ENCODE measurements at regions not wholly inside any gene's neighbourhood (a gene's known extent, or its start where the extent isn't known, plus 50 kb on each side); places are given as distances from the start of the nearest gene placed in this dataset.

- no peaks in the 10 kb centered on the region for H3K4me1 ChIP-seq (ENCODE audit: control insufficient read depth in 2 of 2, insufficient read depth in 2 of 2, low read length in 1 of 2)
- no peak overlapping the region for H3K4me3 ChIP-seq (ENCODE audit: low read depth in 1 of 2, low read length in 2 of 2)
- H3K27me3 ChIP-seq (ENCODE audit: control insufficient read depth in 1 of 2, insufficient read depth in 2 of 2, low read length in 2 of 2): no peaks in the 10 kb centered on the region
- peaks cover 0 to 3% of the 10 kb centered on the region in 2 donors for H3K9me3 ChIP-seq (ENCODE audit: control insufficient read depth in 2 of 2, insufficient read depth in 1 of 2, low read depth in 1 of 2, low read length in 1 of 2)
- H3K27ac ChIP-seq (ENCODE audit: low read depth in 2 of 2, low read length in 1 of 2): no peak overlapping the region
- no peaks in the 10 kb centered on the region for H3K36me3 ChIP-seq (ENCODE audit: control insufficient read depth in 2 of 2, insufficient read depth in 2 of 2, low read length in 1 of 2)
- WGBS, 2 donors: 78 to 86% methylated on average over 2 of the region's 2 CpGs
These were observed 289.4 kb upstream of the MIR17HG start for GRCh38 chr13:91058066-91058465.

- H3K4me3 ChIP-seq (ENCODE audit: low read depth in 1 of 2, low read length in 2 of 2): no peak overlapping the region
- no peaks in the 10 kb centered on the region for H3K27me3 ChIP-seq (ENCODE audit: control insufficient read depth in 1 of 2, insufficient read depth in 2 of 2, low read length in 2 of 2)
- H3K4me1 ChIP-seq (ENCODE audit: control insufficient read depth in 2 of 2, insufficient read depth in 2 of 2, low read length in 1 of 2): no peaks in the 10 kb centered on the region
- no peak overlapping the region for H3K27ac ChIP-seq (ENCODE audit: low read depth in 2 of 2, low read length in 1 of 2)
- peaks cover 0 to 3% of the 10 kb centered on the region in 2 donors for H3K9me3 ChIP-seq (ENCODE audit: control insufficient read depth in 2 of 2, insufficient read depth in 1 of 2, low read depth in 1 of 2, low read length in 1 of 2)
- H3K36me3 ChIP-seq (ENCODE audit: control insufficient read depth in 2 of 2, insufficient read depth in 2 of 2, low read length in 1 of 2): no peaks in the 10 kb centered on the region
These were observed 288.6 kb upstream of the MIR17HG start for GRCh38 chr13:91058919-91059318.

GRCh38 chr13:91066745-91067144 lies 280.7 kb upstream of the MIR17HG start:
- 70 to 72% methylated on average over 4 of the region's 4 CpGs for WGBS, 2 donors

GRCh38 chr13:91072486-91072885 lies 275.0 kb upstream of the MIR17HG start:
- Histone ChIP-seq H3K9me3 (ENCODE audit: control insufficient read depth in 2 of 2, insufficient read depth in 1 of 2, low read depth in 1 of 2, low read length in 1 of 2) (no peaks in the 10 kb centered on the region), H3K36me3 (ENCODE audit: control insufficient read depth in 2 of 2, insufficient read depth in 2 of 2, low read length in 1 of 2) (no peaks in the 10 kb centered on the region), H3K27ac (ENCODE audit: low read depth in 2 of 2, low read length in 1 of 2) (no peak overlapping the region), H3K4me3 (ENCODE audit: low read depth in 1 of 2, low read length in 2 of 2) (no peak overlapping the region), H3K27me3 (ENCODE audit: control insufficient read depth in 1 of 2, insufficient read depth in 2 of 2, low read length in 2 of 2) (no peaks in the 10 kb centered on the region), H3K4me1 (ENCODE audit: control insufficient read depth in 2 of 2, insufficient read depth in 2 of 2, low read length in 1 of 2) (no peaks in the 10 kb centered on the region)
- 91% methylated on average over 2 of the region's 2 CpGs for WGBS, 2 donors

More at GRCh38 chr13:91066745-91067144, 280.7 kb upstream of the MIR17HG start:
- Histone ChIP-seq H3K4me3 (ENCODE audit: low read depth in 1 of 2, low read length in 2 of 2) (no peak overlapping the region), H3K27me3 (ENCODE audit: control insufficient read depth in 1 of 2, insufficient read depth in 2 of 2, low read length in 2 of 2) (no peaks in the 10 kb centered on the region), H3K27ac (ENCODE audit: low read depth in 2 of 2, low read length in 1 of 2) (no peak overlapping the region), H3K4me1 (ENCODE audit: control insufficient read depth in 2 of 2, insufficient read depth in 2 of 2, low read length in 1 of 2) (no peaks in the 10 kb centered on the region), H3K9me3 (ENCODE audit: control insufficient read depth in 2 of 2, insufficient read depth in 1 of 2, low read depth in 1 of 2, low read length in 1 of 2) (no peaks in the 10 kb centered on the region), H3K36me3 (ENCODE audit: control insufficient read depth in 2 of 2, insufficient read depth in 2 of 2, low read length in 1 of 2) (no peaks in the 10 kb centered on the region)

GRCh38 chr13:91074091-91074490 lies 273.4 kb upstream of the MIR17HG start:
- Histone ChIP-seq H3K27ac (ENCODE audit: low read depth in 2 of 2, low read length in 1 of 2) (no peak overlapping the region), H3K4me1 (ENCODE audit: control insufficient read depth in 2 of 2, insufficient read depth in 2 of 2, low read length in 1 of 2) (no peaks in the 10 kb centered on the region), H3K4me3 (ENCODE audit: low read depth in 1 of 2, low read length in 2 of 2) (no peak overlapping the region), H3K27me3 (ENCODE audit: control insufficient read depth in 1 of 2, insufficient read depth in 2 of 2, low read length in 2 of 2) (no peaks in the 10 kb centered on the region), H3K36me3 (ENCODE audit: control insufficient read depth in 2 of 2, insufficient read depth in 2 of 2, low read length in 1 of 2) (no peaks in the 10 kb centered on the region), H3K9me3 (ENCODE audit: control insufficient read depth in 2 of 2, insufficient read depth in 1 of 2, low read depth in 1 of 2, low read length in 1 of 2) (no peaks in the 10 kb centered on the region)
- 81 to 83% methylated on average over 2 of the region's 2 CpGs for WGBS, 2 donors

- H3K27ac ChIP-seq (ENCODE audit: low read depth in 2 of 2, low read length in 1 of 2): no peak overlapping the region
- H3K4me1 ChIP-seq (ENCODE audit: control insufficient read depth in 2 of 2, insufficient read depth in 2 of 2, low read length in 1 of 2): no peaks in the 10 kb centered on the region
- no peaks in the 10 kb centered on the region for H3K27me3 ChIP-seq (ENCODE audit: control insufficient read depth in 1 of 2, insufficient read depth in 2 of 2, low read length in 2 of 2)
- H3K9me3 ChIP-seq (ENCODE audit: control insufficient read depth in 2 of 2, insufficient read depth in 1 of 2, low read depth in 1 of 2, low read length in 1 of 2): no peaks in the 10 kb centered on the region
- no peak overlapping the region for H3K4me3 ChIP-seq (ENCODE audit: low read depth in 1 of 2, low read length in 2 of 2)
- 85 to 91% methylated on average over 2 of the region's 2 CpGs for WGBS, 2 donors
- no peaks in the 10 kb centered on the region for H3K36me3 ChIP-seq (ENCODE audit: control insufficient read depth in 2 of 2, insufficient read depth in 2 of 2, low read length in 1 of 2)
These were observed 270.7 kb upstream of the MIR17HG start for GRCh38 chr13:91076830-91077229.

- Histone ChIP-seq H3K27ac (ENCODE audit: low read depth in 2 of 2, low read length in 1 of 2) (no peak overlapping the region), H3K36me3 (ENCODE audit: control insufficient read depth in 2 of 2, insufficient read depth in 2 of 2, low read length in 1 of 2) (no peaks in the 10 kb centered on the region), H3K4me3 (ENCODE audit: low read depth in 1 of 2, low read length in 2 of 2) (no peak overlapping the region), H3K9me3 (ENCODE audit: control insufficient read depth in 2 of 2, insufficient read depth in 1 of 2, low read depth in 1 of 2, low read length in 1 of 2) (no peaks in the 10 kb centered on the region), H3K27me3 (ENCODE audit: control insufficient read depth in 1 of 2, insufficient read depth in 2 of 2, low read length in 2 of 2) (no peaks in the 10 kb centered on the region), H3K4me1 (ENCODE audit: control insufficient read depth in 2 of 2, insufficient read depth in 2 of 2, low read length in 1 of 2) (no peaks in the 10 kb centered on the region)
- WGBS, 2 donors: 31 to 32% methylated on average over 4 of the region's 4 CpGs
These were observed 269.3 kb upstream of the MIR17HG start for GRCh38 chr13:91078093-91078679.

GRCh38 chr13:91079176-91079575 lies 268.3 kb upstream of the MIR17HG start:
- Histone ChIP-seq H3K4me1 (ENCODE audit: control insufficient read depth in 2 of 2, insufficient read depth in 2 of 2, low read length in 1 of 2) (no peaks in the 10 kb centered on the region), H3K9me3 (ENCODE audit: control insufficient read depth in 2 of 2, insufficient read depth in 1 of 2, low read depth in 1 of 2, low read length in 1 of 2) (no peaks in the 10 kb centered on the region), H3K4me3 (ENCODE audit: low read depth in 1 of 2, low read length in 2 of 2) (no peak overlapping the region), H3K27me3 (ENCODE audit: control insufficient read depth in 1 of 2, insufficient read depth in 2 of 2, low read length in 2 of 2) (no peaks in the 10 kb centered on the region), H3K27ac (ENCODE audit: low read depth in 2 of 2, low read length in 1 of 2) (no peak overlapping the region), H3K36me3 (ENCODE audit: control insufficient read depth in 2 of 2, insufficient read depth in 2 of 2, low read length in 1 of 2) (no peaks in the 10 kb centered on the region)
- 74 to 78% methylated on average over 2 of the region's 2 CpGs for WGBS, 2 donors

GRCh38 chr13:91085127-91085526 lies 262.4 kb upstream of the MIR17HG start:
- no peak overlapping the region for H3K4me3 ChIP-seq (ENCODE audit: low read depth in 1 of 2, low read length in 2 of 2)
- WGBS, 2 donors: 64 to 67% methylated on average over 1 of the region's 1 CpG
- H3K4me1 ChIP-seq (ENCODE audit: control insufficient read depth in 2 of 2, insufficient read depth in 2 of 2, low read length in 1 of 2): no peaks in the 10 kb centered on the region
- H3K27me3 ChIP-seq (ENCODE audit: control insufficient read depth in 1 of 2, insufficient read depth in 2 of 2, low read length in 2 of 2): no peaks in the 10 kb centered on the region
- no peaks in the 10 kb centered on the region for H3K36me3 ChIP-seq (ENCODE audit: control insufficient read depth in 2 of 2, insufficient read depth in 2 of 2, low read length in 1 of 2)
- H3K27ac ChIP-seq (ENCODE audit: low read depth in 2 of 2, low read length in 1 of 2): no peak overlapping the region
- no peaks in the 10 kb centered on the region for H3K9me3 ChIP-seq (ENCODE audit: control insufficient read depth in 2 of 2, insufficient read depth in 1 of 2, low read depth in 1 of 2, low read length in 1 of 2)

GRCh38 chr13:91086936-91087716 lies 260.4 kb upstream of the MIR17HG start:
- Histone ChIP-seq H3K4me1 (ENCODE audit: control insufficient read depth in 2 of 2, insufficient read depth in 2 of 2, low read length in 1 of 2) (no peaks in the 10 kb centered on the region), H3K27me3 (ENCODE audit: control insufficient read depth in 1 of 2, insufficient read depth in 2 of 2, low read length in 2 of 2) (no peaks in the 10 kb centered on the region), H3K9me3 (ENCODE audit: control insufficient read depth in 2 of 2, insufficient read depth in 1 of 2, low read depth in 1 of 2, low read length in 1 of 2) (no peaks in the 10 kb centered on the region), H3K36me3 (ENCODE audit: control insufficient read depth in 2 of 2, insufficient read depth in 2 of 2, low read length in 1 of 2) (no peaks in the 10 kb centered on the region), H3K27ac (ENCODE audit: low read depth in 2 of 2, low read length in 1 of 2) (no peak overlapping the region), H3K4me3 (ENCODE audit: low read depth in 1 of 2, low read length in 2 of 2) (no peak overlapping the region)
- WGBS, 2 donors: 35 to 37% methylated on average over 2 of the region's 2 CpGs

Data from esophagus (tissue), 2 donors.